ENCODE measurements at regions not wholly inside any gene's neighbourhood (a gene's known extent, or its start where the extent isn't known, plus 50 kb on each side); places are given as distances from the start of the nearest gene placed in this dataset.

DNA sequence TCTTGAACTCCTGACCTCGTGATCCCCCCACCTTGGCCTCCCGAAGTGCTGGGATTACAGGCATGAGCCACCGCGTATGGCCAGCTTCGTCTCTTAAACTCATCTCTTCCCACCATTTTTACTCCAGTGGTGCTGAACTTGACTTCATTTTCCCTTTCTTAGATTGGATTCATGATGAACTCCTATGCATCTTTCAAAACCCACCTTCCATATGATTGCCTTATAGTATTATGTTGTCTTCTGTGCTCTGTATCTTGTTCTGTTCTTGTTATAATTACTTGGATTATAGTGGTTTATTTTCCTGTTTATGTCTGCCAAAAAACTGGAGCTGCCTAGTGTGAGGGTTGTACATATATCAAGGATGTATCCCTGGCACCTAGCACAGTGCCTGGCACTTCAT lies 110.8 kb upstream of the GADD45A start:
- DNase-seq (ENCODE audit: low read depth, low spot score), result no peak
- in situ Hi-C loops (cut with HindIII; ENCODE audit: low pct_unique_long_range_greater_than_20kb, low sequenced_read_pairs), result no loop called here

DNA sequence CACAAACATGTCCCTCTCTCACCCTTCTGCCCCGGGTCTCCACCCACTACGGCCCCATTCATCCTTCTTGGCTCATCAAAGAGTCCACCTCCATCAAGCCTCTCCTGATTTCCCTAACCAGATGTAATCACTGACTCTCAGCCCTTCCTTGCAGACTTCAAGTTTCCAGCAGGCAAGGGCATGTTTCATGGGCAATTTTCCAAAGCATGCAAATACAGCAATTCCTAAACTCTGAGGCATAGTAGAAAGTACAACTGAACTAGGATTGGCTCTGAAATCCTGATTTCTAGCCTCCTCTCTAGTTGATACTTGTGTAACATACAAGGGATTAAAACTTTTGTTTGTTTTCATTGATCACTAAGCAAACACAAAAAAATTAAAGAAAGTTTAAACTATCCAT lies 109.1 kb upstream of the GADD45A start:
- DNase-seq (ENCODE audit: low read depth, low spot score), result no peak
- in situ Hi-C loops (cut with HindIII; ENCODE audit: low pct_unique_long_range_greater_than_20kb, low sequenced_read_pairs), result no loop called here

DNA sequence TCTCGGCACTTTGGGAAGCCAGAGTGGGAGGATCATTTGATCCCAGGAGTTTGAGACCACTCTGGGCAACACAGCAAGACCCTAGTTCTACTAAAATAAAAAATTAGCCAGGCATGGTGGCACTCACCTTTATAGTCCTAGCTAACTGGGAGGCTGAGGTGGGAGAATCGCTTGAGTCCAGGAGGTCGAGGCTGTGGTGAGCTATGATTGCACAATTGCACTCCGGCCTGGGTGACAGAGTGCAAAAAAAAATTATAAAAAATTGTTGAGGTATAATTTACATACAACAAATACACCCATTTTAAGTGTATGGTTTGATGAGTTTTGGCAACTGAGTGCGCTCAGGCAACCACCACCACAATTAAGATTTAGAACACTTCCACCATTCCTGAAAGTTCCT lies 108.5 kb upstream of the GADD45A start:
- in situ Hi-C loops (cut with HindIII; ENCODE audit: low pct_unique_long_range_greater_than_20kb, low sequenced_read_pairs), result no loop called here

DNA sequence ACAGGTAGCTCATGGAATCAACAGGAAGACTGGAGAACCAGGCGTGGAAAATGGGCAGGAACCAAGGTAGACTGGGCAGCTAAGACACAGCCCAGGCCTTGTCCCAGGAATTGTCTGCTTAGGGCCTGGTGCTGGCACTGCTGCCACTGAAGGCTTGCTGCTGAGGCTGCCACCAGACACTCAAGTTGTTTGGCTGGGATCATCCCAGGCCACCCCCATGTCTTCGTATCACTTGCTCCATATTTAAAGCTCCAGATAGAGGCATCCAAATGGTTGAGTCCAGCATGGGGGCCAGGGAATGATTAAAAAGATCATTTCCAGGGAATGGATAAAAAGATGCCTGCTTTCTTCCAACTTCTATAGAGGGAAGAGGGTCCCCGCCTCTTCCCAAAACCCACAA lies 107.4 kb upstream of the GADD45A start:
- DNase-seq (ENCODE audit: low read depth, low spot score), result no peak

More for the DNA sequence above, 108.5 kb upstream of the GADD45A start:
- no peak for DNase-seq (ENCODE audit: low read depth, low spot score)

DNA sequence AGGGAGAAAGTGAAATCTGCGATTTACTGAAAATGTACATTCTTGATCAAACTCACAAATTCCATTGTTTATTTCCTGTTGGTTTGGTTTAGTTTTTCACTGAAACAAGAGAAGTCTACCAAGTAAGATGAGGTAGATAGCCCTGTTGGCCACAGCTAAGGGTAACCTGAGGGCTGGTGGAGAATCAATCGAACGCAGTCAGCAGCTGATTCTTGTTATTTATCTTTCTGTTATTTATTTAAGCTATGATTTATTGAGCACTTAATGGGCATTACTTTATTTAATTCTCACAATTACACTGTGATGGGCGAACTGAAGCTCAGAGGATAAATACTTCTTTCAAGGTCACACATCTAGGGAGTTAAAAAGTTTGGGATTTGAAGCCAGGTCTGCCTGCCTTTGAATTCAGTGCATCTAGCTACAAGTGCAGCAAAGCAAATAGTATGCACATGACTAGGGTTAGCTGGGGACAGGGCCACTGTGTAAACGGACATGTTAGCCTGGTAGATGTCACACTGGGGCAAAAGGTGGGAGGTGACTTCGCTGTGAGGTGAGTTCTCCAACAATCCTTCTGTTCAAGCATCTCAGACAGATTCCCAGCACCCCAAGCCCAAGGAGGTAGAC lies 106.5 kb upstream of the GADD45A start:
- DNase-seq (ENCODE audit: low read depth, low spot score), result no peak
- in situ Hi-C loops (cut with HindIII; ENCODE audit: low pct_unique_long_range_greater_than_20kb, low sequenced_read_pairs), result no loop called here

More for the DNA sequence above, 107.4 kb upstream of the GADD45A start:
- in situ Hi-C loops (cut with HindIII; ENCODE audit: low pct_unique_long_range_greater_than_20kb, low sequenced_read_pairs), result no loop called here

DNA sequence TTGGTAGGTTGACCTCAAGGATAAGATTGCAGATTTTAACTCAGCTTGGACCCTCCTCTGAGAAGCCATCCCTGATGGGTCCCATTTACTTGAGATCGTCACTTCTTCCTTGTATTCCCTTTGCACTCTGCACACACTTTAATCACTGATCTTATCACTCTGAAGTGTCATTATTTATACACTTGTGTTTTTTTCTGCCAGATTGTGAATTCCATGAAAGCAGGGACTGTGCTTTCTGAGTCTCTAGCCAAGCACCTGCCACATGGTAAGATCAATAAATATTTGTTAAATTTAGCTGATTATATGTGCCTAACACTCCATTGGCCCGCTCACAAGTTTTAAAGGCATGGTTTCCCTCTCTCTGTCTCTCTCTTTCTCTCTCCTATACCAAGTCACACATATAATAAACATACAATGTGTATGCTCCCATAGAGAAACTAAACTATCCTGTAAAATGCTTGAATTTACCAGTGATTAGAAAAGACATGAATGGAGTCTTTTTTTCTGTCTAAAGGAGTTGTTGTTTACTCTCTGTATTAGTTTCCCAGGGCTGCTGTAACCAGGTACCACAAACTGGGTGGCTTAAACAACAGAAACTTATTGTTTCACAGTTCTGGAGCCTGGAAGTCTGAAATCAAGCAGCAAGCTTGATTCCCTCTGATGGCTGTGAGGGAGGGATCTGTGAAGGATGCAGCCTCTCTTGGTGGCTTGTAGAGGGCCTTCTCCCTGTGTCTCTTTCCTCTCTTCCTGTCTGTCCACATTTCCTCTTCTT lies 105.2 kb upstream of the GADD45A start:
- DNase-seq (ENCODE audit: low read depth, low spot score), result no peak
- in situ Hi-C loops (cut with HindIII; ENCODE audit: low pct_unique_long_range_greater_than_20kb, low sequenced_read_pairs), result no loop called here

DNA sequence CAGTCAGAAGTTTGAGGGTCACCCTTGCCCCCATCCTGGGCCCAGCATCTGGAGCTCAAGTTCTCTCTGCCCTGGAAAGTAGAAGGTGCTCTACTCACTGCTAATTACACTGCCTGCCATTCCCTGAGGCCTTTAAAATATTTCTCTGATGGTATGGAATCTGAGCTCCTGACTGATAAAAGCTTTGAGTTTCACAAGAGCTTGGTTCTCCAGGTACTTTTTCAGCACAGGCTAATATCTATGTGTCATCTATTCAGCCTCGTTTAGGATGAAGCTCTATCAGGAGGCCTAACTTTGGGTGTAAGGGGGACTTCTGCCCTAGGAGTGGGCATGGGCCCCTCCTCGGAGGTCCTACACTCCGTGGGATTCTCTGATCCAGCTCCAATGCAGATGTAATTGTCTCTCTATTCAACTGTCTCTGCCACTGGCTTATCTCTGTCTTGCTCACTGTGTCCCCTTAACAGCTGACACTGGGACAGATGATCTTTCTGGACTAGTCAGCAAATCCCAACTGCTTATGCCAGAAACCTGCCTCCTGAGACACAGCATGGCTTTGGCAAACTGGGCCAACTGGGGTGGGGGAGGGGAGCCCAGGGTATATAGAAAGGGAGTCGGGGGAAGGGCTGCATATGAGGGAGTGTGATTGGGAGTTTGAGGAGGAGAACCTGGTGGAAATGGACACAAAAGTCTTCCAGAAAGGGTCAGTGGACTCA lies 104.2 kb upstream of the GADD45A start:
- no peak for DNase-seq (ENCODE audit: low read depth, low spot score)
- in situ Hi-C loops (cut with HindIII; ENCODE audit: low pct_unique_long_range_greater_than_20kb, low sequenced_read_pairs), result no loop called here

DNA sequence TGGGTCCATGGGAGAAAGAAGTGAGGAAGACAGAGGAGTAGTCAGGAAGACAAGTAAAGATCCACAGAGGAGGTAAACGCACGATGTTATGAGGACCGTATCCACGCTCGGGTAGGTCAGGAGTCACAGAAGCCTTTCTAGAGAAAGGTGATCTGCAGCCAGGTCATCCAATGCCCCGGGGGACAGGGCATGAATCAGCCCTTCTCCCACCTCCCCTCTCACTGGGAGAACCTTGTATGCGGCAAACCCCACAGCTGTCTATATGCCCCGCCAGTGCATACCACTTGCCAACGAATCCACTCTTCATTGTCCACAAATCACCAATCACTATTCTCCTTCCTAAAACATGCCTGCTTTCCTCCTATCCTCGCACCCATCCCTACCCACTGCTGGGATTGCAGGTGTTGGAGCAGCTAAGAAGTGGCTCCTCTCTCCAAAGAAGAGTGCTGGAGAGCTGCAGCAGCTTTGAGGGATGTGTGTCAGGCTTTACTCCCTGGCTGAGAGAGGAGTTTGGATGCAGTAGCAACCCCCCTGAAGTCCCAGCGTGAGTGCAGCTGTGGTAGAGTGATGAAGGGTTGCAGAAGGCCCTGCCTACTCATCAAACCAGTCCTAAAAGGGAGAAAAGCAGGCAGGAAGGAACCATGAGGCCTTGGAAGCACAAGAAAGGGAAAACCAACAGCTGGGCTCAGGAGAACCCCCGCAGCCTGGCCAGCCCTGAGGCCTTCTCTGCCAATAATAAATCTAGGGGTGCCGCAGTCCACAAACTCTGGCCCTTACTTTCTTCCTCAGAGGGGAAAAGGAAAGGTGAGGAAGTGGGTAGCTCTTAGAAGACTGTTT lies 102.2 kb upstream of the GADD45A start:
- no peak for DNase-seq (ENCODE audit: low read depth, low spot score)
- in situ Hi-C loops (cut with HindIII; ENCODE audit: low pct_unique_long_range_greater_than_20kb, low sequenced_read_pairs), result no loop called here

DNA sequence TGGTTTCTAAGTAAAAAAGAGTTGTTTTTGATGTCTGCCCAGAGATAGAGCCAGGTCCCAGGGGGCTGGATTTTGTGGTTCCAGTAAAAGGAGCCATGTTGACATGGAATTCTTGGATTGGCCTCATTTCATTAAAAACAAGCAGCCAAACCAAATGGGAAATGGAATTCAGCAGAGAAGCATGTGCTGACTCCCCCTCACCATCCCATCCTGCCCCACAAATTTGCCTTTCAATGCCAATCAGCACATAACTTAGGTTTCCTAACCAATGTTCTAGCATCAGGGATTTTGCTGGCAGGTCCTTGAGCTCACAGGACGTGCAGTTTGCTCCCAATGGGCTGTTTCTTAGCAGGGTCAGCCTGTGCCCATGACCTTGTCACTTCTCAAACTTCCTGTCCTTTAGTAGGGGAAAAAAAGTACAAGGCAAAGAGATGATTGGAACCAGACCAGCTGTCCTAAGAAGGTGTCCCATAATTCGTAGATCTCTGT lies 101.5 kb upstream of the GADD45A start:
- in situ Hi-C loops (cut with HindIII; ENCODE audit: low pct_unique_long_range_greater_than_20kb, low sequenced_read_pairs), result no loop called here
- DNase-seq (ENCODE audit: low read depth, low spot score), result no peak

DNA sequence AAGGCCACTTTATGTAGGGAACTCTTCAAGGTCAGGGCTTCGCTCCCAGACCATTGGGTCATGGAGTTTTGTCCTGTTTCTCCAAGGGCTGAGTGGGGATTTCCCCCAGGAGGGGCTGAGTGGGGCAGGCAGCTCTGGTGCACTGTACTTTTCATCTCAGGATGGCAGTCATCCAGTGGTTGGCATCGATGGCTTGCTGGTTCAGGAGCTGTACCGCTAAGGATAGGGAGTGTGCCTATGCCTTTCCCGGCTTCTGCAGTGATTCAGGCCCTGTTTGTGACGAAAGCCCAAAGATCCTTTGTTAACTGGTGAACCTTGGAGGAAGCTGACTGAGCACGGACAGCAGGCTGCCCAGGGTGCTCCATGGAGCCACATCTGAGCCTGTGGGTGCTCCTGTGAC lies 100.1 kb upstream of the GADD45A start:
- DNase-seq (ENCODE audit: low read depth, low spot score), result no peak
- in situ Hi-C loops (cut with HindIII; ENCODE audit: low pct_unique_long_range_greater_than_20kb, low sequenced_read_pairs), result no loop called here

DNA sequence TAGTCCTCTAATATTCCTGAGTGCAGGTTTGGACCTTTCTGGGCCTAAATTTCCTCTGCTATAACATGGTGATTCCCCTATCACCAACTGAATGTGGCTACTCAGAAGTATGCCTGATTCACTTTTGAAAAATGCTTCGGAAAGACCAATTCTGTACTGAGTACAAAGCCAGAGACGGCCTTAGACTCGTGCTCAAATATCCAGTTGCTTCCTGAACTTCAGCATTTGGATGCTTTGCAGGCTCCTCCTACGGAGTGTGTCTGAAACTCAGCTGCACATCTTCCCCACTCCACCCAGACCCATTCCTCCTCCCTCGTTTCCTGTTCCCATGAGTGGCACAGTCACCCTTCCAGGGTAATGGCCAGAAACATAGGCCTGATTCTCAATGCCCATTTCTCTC lies 98.4 kb upstream of the GADD45A start:
- in situ Hi-C loops (cut with HindIII; ENCODE audit: low pct_unique_long_range_greater_than_20kb, low sequenced_read_pairs), result no loop called here
- no peak for DNase-seq (ENCODE audit: low read depth, low spot score)

DNA sequence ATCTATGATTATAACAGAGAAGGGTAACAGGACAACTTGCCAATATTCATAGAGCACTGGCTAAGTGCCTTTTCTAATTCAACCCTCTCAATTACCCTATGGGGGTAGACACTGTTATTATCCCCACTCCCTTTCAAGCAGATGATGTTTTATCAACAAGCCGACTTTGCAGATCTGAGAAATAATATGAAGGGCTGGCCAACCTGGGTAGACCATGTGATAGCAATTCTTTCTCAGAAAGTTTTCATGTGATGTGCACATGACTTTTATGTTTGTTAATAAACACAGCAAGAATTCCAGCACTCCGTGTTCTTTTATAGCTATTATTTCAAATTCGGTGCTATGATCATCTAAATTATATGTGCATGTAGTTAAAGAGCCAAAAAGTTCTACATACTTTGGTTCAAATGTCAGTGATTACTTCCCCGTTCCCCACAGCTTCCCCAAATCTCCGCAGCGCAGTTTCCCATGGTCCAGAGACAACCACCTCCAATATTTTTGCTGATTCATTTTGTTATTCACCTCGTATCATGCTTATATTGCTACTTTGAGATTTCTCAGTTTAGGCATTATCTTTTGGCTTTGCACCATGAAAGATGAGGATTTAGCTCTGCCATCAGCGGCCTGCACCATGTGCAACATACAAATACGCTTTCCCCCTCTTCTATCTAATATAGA lies 96.7 kb upstream of the GADD45A start:
- DNase-seq (ENCODE audit: low read depth, low spot score), result no peak
- in situ Hi-C loops (cut with HindIII; ENCODE audit: low pct_unique_long_range_greater_than_20kb, low sequenced_read_pairs), result no loop called here

DNA sequence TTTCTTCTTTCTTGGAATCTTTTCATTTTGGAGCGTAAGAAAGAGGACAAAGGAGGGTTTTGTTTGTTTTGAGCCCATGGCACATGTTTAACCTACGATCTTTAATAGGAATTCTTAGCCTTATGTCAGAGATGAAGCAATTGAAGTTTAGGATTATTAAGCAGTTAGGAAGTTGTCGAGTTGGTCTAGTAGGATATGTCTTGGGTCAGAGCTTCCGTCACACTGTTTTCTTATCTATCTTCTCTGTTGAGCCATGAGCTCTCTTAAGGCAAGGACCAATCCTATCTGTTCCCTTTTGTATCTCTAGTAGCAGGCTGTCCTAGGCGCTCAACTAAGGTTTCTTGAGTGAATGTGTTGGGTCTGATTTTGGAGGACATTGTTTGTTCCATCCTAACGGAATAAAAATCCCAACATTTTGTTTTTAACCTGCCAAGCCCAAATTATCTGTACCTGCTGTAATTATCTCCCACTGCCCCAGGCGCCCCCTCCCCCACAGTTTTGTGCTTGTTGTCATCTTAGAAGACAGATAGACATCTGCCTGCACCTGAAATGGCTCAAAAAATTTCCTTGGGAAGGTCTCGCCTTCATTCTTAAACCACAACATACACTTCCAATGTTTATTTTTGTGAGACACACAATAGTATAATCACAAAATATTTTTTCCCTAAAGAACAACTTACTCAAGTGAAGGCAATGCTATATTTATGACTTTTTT lies 95.3 kb upstream of the GADD45A start:
- DNase-seq (ENCODE audit: low read depth, low spot score), result peak; percentile 11
- in situ Hi-C loops (cut with HindIII; ENCODE audit: low pct_unique_long_range_greater_than_20kb, low sequenced_read_pairs), result no loop called here

DNA sequence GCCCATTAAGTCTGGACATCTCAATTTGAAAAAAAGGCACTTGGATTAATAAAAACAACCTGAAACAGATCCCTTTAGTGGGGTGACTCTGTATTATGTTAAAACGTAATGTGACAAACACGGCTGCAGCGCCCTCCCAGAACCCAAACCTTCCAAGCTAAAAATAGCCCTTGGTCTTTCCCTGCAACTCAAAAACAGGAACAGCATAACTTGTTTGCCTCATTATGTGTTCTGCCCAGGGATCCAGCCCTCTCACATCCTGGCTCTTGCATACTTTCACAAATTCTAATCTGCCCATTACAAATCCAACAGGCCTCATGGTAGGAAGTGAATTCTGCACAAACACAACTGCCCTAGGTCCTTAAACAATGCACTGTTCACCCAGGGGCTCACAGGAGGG lies 94.7 kb upstream of the GADD45A start:
- DNase-seq (ENCODE audit: low read depth, low spot score), result no peak

DNA sequence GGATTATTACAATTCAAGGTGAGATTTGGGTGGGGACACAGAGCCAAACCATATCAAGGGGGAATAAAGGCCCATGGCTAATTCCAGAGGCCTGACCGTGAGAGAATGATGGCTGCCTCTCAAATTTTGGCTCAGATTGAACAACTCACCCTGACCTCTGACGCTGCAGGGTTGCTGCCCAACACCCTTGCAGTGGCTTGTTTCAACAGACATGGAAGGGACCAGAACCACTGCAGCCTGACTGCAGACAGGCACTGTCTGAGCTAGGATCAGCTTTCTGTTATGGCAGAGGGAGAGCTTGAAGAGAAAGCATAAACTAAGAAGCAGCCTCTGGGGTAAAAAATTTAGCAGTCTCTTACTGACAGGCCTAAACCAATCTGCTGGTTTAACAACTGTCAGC lies 90.2 kb upstream of the GADD45A start:
- no peak for DNase-seq (ENCODE audit: low read depth, low spot score)
- in situ Hi-C loops (cut with HindIII; ENCODE audit: low pct_unique_long_range_greater_than_20kb, low sequenced_read_pairs), result no loop called here

More for the DNA sequence above, 94.7 kb upstream of the GADD45A start:
- in situ Hi-C loops (cut with HindIII; ENCODE audit: low pct_unique_long_range_greater_than_20kb, low sequenced_read_pairs), result no loop called here

DNA sequence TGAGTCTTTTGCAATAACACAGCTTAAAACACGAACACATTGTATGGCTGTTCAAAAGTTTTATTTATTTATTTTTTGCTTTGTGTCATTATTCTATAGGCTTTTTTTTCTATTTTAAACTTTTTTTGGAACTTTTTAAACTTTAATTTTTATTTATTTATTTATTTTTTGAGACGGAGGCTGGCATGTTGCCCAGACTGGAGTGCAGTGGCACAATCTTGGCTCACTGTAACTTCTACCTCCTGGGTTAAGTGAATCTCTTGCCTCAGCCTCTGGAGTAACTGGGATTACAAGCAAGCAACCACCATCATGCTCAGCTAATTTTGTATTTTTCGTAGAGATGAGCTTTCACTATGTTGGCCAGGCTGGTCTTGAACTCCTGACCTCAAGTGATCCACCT lies 88.3 kb upstream of the GADD45A start:
- in situ Hi-C loops (cut with HindIII; ENCODE audit: low pct_unique_long_range_greater_than_20kb, low sequenced_read_pairs), result no loop called here
- no peak for DNase-seq (ENCODE audit: low read depth, low spot score)

DNA sequence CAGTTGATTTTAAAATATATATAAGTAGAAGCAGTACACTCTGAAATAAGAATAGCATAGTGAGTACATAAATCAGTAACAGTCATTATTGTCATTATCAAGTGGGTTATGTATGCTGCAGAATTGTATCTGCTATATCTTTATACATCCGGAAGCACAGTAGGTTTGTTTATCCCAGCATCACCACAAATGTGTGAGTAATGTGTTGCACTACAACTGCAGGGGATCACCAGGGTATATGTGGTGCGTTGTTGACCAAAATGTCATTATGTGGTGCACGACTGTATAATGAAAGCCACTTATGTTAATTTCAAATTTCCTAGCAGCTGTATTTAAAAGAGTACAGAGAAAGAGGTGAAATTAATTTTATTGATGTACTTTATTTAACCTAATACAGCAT lies 87.7 kb upstream of the GADD45A start:
- in situ Hi-C loops (cut with HindIII; ENCODE audit: low pct_unique_long_range_greater_than_20kb, low sequenced_read_pairs), result no loop called here
- no peak for DNase-seq (ENCODE audit: low read depth, low spot score)

Measured in SK-MEL-5 (cell line).